ENCODE measurements at regions not wholly inside any gene's neighbourhood (a gene's known extent, or its start where the extent isn't known, plus 50 kb on each side); places are given as distances from the start of the nearest gene placed in this dataset.

DNA sequence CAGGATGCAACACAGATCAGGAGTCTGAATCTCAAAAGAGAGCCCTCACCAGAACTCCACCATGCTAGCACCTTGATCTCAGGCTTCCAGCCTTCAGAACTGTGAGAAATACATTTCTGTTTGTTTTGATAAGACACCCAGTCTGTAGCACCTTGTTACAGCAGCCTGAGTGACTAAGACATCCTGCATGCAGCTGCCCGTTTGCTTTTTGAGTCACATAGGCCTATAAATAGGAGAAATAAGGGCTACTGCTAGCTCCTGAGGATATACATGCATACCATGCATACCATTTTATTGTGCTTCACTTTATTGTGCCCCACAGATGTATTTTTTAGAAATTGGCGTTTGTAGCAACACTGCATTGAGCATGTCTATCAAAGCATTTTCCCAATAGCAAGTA is 337.8 kb downstream of the CDH2 start:
- DNase-seq (ENCODE audit: low read depth): no peak
- no peak overlapping the region for H3K4me3 ChIP-seq (ENCODE audit: low read depth, low read length)
- TF ChIP-seq, protein P1, sequence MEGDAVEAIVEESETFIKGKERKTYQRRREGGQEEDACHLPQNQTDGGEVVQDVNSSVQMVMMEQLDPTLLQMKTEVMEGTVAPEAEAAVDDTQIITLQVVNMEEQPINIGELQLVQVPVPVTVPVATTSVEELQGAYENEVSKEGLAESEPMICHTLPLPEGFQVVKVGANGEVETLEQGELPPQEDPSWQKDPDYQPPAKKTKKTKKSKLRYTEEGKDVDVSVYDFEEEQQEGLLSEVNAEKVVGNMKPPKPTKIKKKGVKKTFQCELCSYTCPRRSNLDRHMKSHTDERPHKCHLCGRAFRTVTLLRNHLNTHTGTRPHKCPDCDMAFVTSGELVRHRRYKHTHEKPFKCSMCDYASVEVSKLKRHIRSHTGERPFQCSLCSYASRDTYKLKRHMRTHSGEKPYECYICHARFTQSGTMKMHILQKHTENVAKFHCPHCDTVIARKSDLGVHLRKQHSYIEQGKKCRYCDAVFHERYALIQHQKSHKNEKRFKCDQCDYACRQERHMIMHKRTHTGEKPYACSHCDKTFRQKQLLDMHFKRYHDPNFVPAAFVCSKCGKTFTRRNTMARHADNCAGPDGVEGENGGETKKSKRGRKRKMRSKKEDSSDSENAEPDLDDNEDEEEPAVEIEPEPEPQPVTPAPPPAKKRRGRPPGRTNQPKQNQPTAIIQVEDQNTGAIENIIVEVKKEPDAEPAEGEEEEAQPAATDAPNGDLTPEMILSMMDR (IDR thresholded peaks at IDR 0.05; ENCODE audit: insufficient read depth, low read depth, low read length, missing control alignments): no peak

DNA sequence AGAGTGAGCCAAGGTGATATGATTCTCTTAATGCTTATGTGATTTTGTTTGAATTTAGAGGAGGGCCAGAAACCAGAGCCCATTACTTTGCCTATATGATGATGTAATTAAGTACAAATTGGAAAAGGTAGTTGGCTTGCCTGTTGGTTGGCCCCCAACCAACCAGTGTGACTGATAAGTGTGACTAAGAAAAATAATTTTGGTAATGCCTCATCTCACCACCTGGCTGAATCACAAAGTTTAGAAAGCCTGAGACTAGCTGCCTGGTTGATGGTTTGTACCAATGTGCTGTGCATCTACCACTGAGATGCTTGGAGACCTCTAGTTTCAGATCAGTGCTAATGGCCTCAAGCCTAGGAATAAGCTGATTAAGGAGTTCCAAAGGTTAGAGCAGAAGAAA is 338.7 kb downstream of the CDH2 start:
- no peak overlapping the region for H3K4me3 ChIP-seq (ENCODE audit: low read depth, low read length)
- TF ChIP-seq, protein P1 (IDR thresholded peaks at IDR 0.05; ENCODE audit: insufficient read depth, low read depth, low read length, missing control alignments): no peak
- no peak for DNase-seq (ENCODE audit: low read depth)

DNA sequence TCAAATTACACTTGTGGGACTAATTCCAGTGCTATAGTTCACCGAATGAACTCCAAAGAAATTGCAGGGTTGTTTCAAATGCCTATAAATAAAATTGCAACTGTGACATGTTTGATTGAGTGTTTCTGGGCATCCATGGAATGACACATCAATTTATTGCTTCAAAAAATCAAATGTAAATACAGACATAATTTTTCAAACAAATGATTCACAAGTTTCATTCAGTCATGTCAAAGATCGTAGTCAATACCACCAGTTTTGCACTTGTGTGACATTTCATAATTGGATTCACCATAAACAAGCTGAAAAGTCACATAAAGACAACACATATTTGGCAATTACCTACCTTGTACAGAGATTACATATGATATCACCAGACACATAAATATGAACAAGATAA is 350.8 kb downstream of the CDH2 start:
- no peak for DNase-seq (ENCODE audit: low read depth)
- TF ChIP-seq, protein P1 (IDR thresholded peaks at IDR 0.05; ENCODE audit: insufficient read depth, low read depth, low read length, missing control alignments): no peak
- no peak overlapping the region for H3K4me3 ChIP-seq (ENCODE audit: low read depth, low read length)

DNA sequence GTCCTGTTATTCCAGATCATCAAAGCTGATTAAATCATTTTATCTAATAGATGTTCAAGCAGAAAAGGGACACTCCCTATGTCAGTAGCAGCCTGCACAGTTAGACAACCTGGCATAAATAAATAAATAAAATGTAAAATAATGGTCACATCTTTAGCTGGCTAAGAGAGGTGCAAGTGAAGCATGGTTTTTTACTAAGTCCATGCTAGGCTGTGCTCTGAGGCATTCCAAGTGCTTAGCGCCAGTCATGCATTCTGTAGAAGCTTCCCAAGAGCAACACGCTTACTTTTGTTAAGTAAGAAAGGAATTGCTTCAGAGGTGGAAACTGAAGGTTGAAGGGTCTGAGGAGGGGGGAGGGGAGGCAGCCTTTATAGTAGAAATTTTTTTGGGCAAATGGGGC is 351.2 kb downstream of the CDH2 start:
- DNase-seq (ENCODE audit: low read depth): no peak

DNA sequence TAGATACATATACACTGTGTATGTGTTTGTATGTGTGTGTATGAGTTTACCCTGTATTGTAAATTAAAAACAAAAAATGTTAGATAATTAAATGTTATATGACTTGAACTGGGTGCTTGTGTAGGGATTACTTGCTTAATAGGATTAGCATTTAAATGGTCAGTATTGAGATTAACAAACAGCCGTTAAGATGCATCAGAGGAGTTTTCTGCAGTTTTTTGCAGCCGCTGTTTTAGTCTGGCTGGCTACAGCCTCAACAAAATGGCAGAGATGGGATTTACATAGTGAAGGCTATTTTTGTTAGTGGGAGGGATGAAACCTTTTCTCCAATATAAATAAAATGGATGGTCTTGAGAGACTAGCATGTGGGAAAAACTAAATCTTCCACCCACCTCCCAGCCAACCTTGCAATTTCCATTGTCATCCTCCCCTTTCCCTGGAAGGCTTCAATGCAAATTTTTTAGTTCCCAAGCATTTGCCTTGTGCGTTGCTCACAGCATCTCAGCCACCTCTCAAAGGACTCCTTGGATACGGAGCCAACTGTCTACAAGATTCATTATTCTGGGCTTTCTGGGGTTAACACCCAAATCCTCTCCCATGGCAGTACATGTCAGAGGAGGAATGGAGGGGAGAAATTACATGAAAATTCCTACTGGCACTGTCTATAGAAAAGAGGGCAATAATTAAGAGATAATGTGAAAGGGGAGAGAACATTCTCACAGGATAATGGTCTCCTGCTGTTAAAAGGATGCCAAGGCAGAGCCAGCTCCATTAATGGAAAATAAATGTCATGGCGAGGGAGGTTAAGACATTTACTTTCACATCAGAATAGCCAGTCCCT is 351.9 kb downstream of the CDH2 start:
- DNase-seq (ENCODE audit: low read depth): no peak
- H3K4me3 ChIP-seq (ENCODE audit: low read depth, low read length): no peak overlapping the region
- TF ChIP-seq, protein P1 (IDR thresholded peaks at IDR 0.05; ENCODE audit: insufficient read depth, low read depth, low read length, missing control alignments): no peak

More for the DNA sequence above, 351.2 kb downstream of the CDH2 start:
- TF ChIP-seq, protein P1 (IDR thresholded peaks at IDR 0.05; ENCODE audit: insufficient read depth, low read depth, low read length, missing control alignments): no peak
- no peak overlapping the region for H3K4me3 ChIP-seq (ENCODE audit: low read depth, low read length)

DNA sequence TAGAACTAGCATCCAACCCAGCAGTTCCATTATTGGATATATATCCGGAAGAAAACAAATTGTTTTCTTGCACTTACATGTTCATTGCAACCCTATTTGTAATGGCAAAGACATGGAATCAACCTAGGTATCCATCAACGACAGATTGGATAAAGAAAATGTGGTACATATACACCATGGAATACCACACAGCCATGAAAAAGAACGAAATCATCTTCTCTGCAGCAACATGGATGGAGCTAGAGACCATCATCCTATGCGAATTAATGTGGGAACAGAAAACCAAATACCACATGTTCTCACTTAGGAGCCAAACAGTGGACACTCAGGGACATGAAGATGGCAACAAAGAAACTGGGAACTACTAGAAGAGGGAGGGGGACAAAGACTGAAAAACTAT is 352.7 kb downstream of the CDH2 start:
- TF ChIP-seq, protein P1 (IDR thresholded peaks at IDR 0.05; ENCODE audit: insufficient read depth, low read depth, low read length, missing control alignments): no peak
- no peak overlapping the region for H3K4me3 ChIP-seq (ENCODE audit: low read depth, low read length)
- no peak for DNase-seq (ENCODE audit: low read depth)

DNA sequence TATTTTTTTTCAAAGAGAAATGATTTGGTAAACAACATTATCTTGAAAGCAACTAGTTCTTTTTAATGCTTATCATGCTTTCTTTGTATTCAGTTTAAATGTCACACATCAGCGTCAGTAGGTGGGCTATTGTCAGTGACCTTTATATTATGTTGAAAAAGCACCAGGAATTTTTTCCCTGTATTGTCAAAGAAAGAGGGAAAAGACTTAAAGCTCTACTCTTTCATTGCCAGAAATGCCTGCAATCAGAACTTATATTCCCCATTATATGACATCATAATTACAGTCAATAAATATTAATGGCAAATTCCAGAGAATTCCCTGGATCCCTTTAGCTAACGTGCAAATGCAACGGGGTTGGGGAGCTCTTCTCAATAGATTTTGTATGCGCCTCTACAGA is 353.9 kb downstream of the CDH2 start:
- TF ChIP-seq, protein P1 (IDR thresholded peaks at IDR 0.05; ENCODE audit: insufficient read depth, low read depth, low read length, missing control alignments): no peak
- no peak for DNase-seq (ENCODE audit: low read depth)
- no peak overlapping the region for H3K4me3 ChIP-seq (ENCODE audit: low read depth, low read length)
